HFFc6 (cell line): ENCODE measurements at regions not wholly inside any gene's neighbourhood (a gene's known extent, or its start where the extent isn't known, plus 50 kb on each side); places are given as distances from the start of the nearest gene placed in this dataset.

Experiments
- DNase-seq: peaks from one replicate; pipeline ENCODE4 v3.0.0-alpha.2; 2018
- H3K27ac Mint-ChIP-seq: 2 replicates; pipeline ENCODE4 v1.8.0; 2020; ENCODE audit warnings: mild to moderate bottlenecking, mixed read lengths
- H3K27me3 Mint-ChIP-seq: 2 replicates; pipeline ENCODE4 v1.8.0; 2021; ENCODE audit warnings: mild to moderate bottlenecking, moderate library complexity, mixed read lengths; ENCODE audit not compliant: insufficient read depth
- H3K36me3 Mint-ChIP-seq: 2 replicates; pipeline ENCODE4 v1.8.0; 2021; ENCODE audit warnings: low read depth, mixed read lengths
- H3K4me1 Mint-ChIP-seq: 2 replicates; pipeline ENCODE4 v1.8.0; 2020; ENCODE audit warnings: low read depth, mixed read lengths
- H3K4me3 Mint-ChIP-seq: 2 replicates; pipeline ENCODE4 v1.8.0; 2020; ENCODE audit warnings: mild to moderate bottlenecking, moderate library complexity, mixed read lengths
- H3K9me3 Mint-ChIP-seq: 2 replicates; pipeline ENCODE4 v1.8.0; 2020; ENCODE audit warnings: mild to moderate bottlenecking, mixed read lengths
- CTCF ChIP-seq: fragments of 200-600 bp; sonication (generic); IDR thresholded peaks from 2 replicates; pipeline ENCODE4 v1.5.0; 2021; ENCODE audit warnings: antibody characterized with exemption, mild to moderate bottlenecking

DNA sequence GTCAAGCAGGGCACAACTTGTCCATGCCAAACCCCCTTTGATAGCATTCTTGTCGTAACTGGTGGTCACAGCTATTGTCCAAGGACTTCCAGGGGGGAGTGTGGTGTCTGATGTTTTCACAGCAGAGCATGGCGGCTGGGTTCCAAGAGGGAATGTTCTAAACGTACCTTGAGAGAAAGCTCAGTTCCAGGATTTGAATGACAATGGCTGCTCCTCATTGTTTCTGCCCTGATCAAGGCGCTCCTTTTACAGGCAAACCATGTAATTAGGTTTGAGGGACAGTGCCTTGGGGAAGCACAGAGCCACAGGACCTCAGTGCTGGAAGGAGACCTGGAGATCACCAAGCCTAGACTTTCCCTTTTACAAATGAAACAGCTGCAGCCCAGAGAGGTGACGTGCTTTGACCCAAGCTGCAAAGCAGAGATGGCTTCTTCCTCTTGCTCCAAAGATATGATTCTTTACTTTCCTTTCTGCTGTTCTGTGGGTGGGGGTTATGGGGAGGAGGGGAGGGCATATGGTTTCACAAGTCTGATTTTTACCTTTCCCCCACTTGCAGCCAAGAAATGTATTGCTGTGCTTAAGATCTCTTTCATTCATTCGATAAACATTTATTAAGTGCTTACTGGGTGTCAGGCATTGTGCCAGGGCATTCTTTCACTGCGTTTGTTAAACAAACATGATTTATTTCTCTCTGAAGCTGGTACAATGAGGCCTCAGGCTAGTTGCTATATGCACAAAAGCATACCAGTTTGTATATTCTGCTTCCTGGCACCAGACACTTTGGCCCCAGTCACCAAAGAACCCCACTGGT lies 172.8 kb downstream of the KTN1 start:
- Mint-ChIP-seq H3K4me3 (peak overlapping the region; percentile 23; the same call in 1 of the 2 replicates), H3K27me3 (peaks cover 11% of the 10 kb centered on the region), H3K27ac (no peak overlapping the region), H3K4me1 (peaks cover 19% of the 10 kb centered on the region), H3K36me3 (no peaks in the 10 kb centered on the region), H3K9me3 (no peaks in the 10 kb centered on the region; the same call in 1 of the 2 replicates)
- DNase-seq: peak; percentile 42
- TF ChIP-seq CTCF: no peak

DNA sequence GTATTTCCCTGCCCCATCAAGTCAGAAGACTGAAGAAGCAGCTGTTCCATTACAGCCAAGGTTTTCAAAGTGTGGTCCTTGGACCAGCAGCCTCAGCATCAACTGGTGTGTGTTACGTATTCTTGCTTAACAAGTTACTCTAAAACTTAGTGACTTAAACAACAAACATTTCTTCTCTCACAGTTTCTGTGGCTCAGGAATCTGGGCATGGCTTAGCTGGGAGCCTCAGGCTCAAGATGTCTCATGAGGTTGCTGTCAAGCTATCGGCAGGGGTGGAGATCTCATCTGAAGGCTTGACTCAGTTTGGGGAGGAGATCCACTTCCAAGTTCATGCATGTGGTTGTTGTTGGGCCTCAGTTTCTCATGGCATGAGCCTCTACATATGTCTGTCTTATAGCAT lies 174.5 kb downstream of the KTN1 start:
- Mint-ChIP-seq H3K4me1 (peaks cover 19% of the 10 kb centered on the region), H3K9me3 (no peaks in the 10 kb centered on the region; the same call in 1 of the 2 replicates), H3K27ac (no peak overlapping the region), H3K27me3 (peaks cover 17% of the 10 kb centered on the region), H3K36me3 (no peaks in the 10 kb centered on the region), H3K4me3 (no peak overlapping the region)
- DNase-seq: peak; percentile 25
- TF ChIP-seq CTCF: no peak

- DNase-seq: no peak
- Mint-ChIP-seq H3K36me3 (no peaks in the 10 kb centered on the region), H3K4me3 (no peak overlapping the region), H3K9me3 (no peaks in the 10 kb centered on the region; the same call in 1 of the 2 replicates), H3K27ac (no peak overlapping the region), H3K4me1 (peaks cover 19% of the 10 kb centered on the region), H3K27me3 (peaks cover 17% of the 10 kb centered on the region)
- TF ChIP-seq CTCF: no peak
These were observed 174.9 kb downstream of the KTN1 start for GRCh38 chr14:55754871-55755270.

DNA sequence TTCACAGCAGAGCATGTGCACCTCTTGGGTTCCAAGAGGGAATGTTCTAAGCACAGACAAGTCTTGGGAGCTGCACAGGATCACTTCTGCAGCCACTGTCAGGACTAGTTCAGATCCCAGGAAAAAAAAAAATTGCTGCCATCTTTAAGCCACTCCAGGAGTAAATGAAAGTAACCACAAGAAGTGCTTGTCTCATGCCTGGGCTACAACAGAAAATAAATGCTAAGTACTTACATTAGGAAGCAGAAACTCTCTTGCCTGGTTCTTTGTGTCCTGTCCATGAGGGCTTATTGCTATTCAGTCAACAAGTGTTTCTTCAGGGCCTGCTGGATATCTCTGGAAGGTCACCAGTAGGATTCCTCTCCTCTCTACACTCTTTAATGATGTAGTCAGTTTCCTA lies 176.1 kb downstream of the KTN1 start:
- Mint-ChIP-seq H3K4me3 (no peak overlapping the region), H3K27ac (no peak overlapping the region), H3K4me1 (peaks cover 19% of the 10 kb centered on the region), H3K36me3 (no peaks in the 10 kb centered on the region), H3K9me3 (no peaks in the 10 kb centered on the region; the same call in 1 of the 2 replicates), H3K27me3 (peaks cover 17% of the 10 kb centered on the region)
- DNase-seq: no peak
- TF ChIP-seq CTCF: no peak

DNA sequence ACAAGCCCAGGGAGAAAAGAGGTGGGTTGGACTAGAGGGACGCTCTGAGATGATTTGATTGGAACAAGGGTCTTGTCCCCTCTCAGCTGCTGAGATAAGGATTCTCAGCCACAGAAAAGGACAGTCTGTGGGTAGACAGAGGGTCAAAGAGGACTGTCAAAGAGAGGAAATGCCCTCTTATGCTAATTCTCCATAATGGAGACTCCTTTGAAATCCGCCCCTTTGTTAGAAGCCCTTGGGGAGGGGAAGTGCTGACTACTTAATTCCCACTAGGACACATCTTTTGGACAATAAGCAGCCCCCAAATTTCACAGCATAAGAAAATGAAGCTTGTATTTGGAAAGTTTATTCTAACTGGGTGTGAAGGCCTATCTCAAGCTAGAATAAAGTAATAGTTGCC lies 176.6 kb downstream of the KTN1 start:
- Mint-ChIP-seq H3K9me3 (no peaks in the 10 kb centered on the region; the same call in 1 of the 2 replicates), H3K4me3 (no peak overlapping the region), H3K27me3 (peaks cover 17% of the 10 kb centered on the region), H3K36me3 (no peaks in the 10 kb centered on the region), H3K27ac (no peak overlapping the region), H3K4me1 (peaks cover 19% of the 10 kb centered on the region)
- no peak for DNase-seq
- no peak for TF ChIP-seq CTCF
